Gastrocnemius medialis (tissue), 4 donors: ENCODE measurements at regions not wholly inside any gene's neighbourhood (a gene's known extent, or its start where the extent isn't known, plus 50 kb on each side); places are given as distances from the start of the nearest gene placed in this dataset.

Experiments
- CTCF ChIP-seq, 5 experiments: fragments of 450-650 bp in 3 of 5; fragments of 200-600 bp in 2 of 5; sonication (generic) in 2 of 5; IDR thresholded peaks in 4 of 5; conservative IDR thresholded peaks in 1 of 5; 1 replicate in 4 of 5; 2 replicates in 1 of 5; pipeline ENCODE4 v1.5.1; 2016 to 2019; ENCODE audit warnings: antibody characterized with exemption in 5 of 5, mild to moderate bottlenecking in 3 of 5, moderate library complexity in 3 of 5
- POLR2A ChIP-seq, 2 donors: fragments of 450-650 bp; IDR thresholded peaks; one replicate each; pipeline ENCODE4 v1.6.1; 2017; ENCODE audit warnings: antibody characterized with exemption in 2 of 2, mild to moderate bottlenecking in 2 of 2, moderate library complexity in 2 of 2

GRCh38 chr4:137587796-137588195, 55.5 kb upstream of the PCDH18 start:
- no peak for TF ChIP-seq POLR2A (IDR thresholded peaks at IDR 0.05)
- no peak for TF ChIP-seq CTCF (IDR thresholded peaks at IDR 0.05 in 4 of 5, conservative IDR thresholded peaks at IDR 0.05 in 1 of 5)
